Right lobe of liver (tissue), 4 donors: ENCODE measurements at regions not wholly inside any gene's neighbourhood (a gene's known extent, or its start where the extent isn't known, plus 50 kb on each side); places are given as distances from the start of the nearest gene placed in this dataset.

ENCODE experiments used
- POLR2A ChIP-seq: fragments of 450-650 bp; IDR thresholded peaks from one replicate; pipeline ENCODE4 v1.6.1; 2017; ENCODE audit warnings: antibody characterized with exemption, mild to moderate bottlenecking
- TF ChIP-seq, protein P1 (sequence below), 4 donors: fragments of 200-600 bp in 3 of 4; fragments of 450-650 bp in 1 of 4; IDR thresholded peaks; one replicate each; pipeline versions ENCODE4 v1.5.1 to v1.8.0; 2016 to 2022; ENCODE audit warnings: antibody characterized with exemption in 4 of 4, mild to moderate bottlenecking in 2 of 4
- donor health status: DM: no; HTN: no; CAD: no.
- donor health status: DM: no; HTN: no; CAD: no.
- donor health status: DM: no; HTN: yes; CAD: no.

- TF ChIP-seq, protein P1, sequence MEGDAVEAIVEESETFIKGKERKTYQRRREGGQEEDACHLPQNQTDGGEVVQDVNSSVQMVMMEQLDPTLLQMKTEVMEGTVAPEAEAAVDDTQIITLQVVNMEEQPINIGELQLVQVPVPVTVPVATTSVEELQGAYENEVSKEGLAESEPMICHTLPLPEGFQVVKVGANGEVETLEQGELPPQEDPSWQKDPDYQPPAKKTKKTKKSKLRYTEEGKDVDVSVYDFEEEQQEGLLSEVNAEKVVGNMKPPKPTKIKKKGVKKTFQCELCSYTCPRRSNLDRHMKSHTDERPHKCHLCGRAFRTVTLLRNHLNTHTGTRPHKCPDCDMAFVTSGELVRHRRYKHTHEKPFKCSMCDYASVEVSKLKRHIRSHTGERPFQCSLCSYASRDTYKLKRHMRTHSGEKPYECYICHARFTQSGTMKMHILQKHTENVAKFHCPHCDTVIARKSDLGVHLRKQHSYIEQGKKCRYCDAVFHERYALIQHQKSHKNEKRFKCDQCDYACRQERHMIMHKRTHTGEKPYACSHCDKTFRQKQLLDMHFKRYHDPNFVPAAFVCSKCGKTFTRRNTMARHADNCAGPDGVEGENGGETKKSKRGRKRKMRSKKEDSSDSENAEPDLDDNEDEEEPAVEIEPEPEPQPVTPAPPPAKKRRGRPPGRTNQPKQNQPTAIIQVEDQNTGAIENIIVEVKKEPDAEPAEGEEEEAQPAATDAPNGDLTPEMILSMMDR (IDR thresholded peaks at IDR 0.05): no peak
- TF ChIP-seq POLR2A: no peak
Observed at GRCh38 chr2:175871331-175872004, 130.6 kb downstream of the LNPK start.
